ENCODE measurements at regions not wholly inside any gene's neighbourhood (a gene's known extent, or its start where the extent isn't known, plus 50 kb on each side); places are given as distances from the start of the nearest gene placed in this dataset.

GRCh38 chr6:227074-227782 lies 65.1 kb upstream of the DUSP22 start:
- DNase-seq: peak; percentile 73

- no peak for DNase-seq
Measured at GRCh38 chr6:227812-228338, 64.4 kb upstream of the DUSP22 start.

- no peak for DNase-seq
Measured at GRCh38 chr6:228881-229651, 63.2 kb upstream of the DUSP22 start.

- no peak for DNase-seq
Measured at GRCh38 chr6:231779-232178, 60.5 kb upstream of the DUSP22 start.

GRCh38 chr6:232982-233640 lies 59.2 kb upstream of the DUSP22 start:
- DNase-seq: peak; percentile 77

GRCh38 chr6:234706-235372 lies 57.4 kb upstream of the DUSP22 start:
- DNase-seq: no peak

GRCh38 chr6:235763-236360 lies 56.4 kb upstream of the DUSP22 start:
- peak; percentile 93 for DNase-seq

- no peak for DNase-seq
Measured at GRCh38 chr6:236519-236918, 55.8 kb upstream of the DUSP22 start.

GRCh38 chr6:240151-240550 lies 52.1 kb upstream of the DUSP22 start:
- DNase-seq: no peak

GRCh38 chr6:241336-241865 lies 50.9 kb upstream of the DUSP22 start:
- no peak for DNase-seq
